ENCODE measurements at regions not wholly inside any gene's neighbourhood (a gene's known extent, or its start where the extent isn't known, plus 50 kb on each side); places are given as distances from the start of the nearest gene placed in this dataset.

- no peak overlapping the region for H3K4me3 ChIP-seq (ENCODE audit: low read depth, low read length)
- no peak for DNase-seq (ENCODE audit: low read depth)
- TF ChIP-seq, protein P1, sequence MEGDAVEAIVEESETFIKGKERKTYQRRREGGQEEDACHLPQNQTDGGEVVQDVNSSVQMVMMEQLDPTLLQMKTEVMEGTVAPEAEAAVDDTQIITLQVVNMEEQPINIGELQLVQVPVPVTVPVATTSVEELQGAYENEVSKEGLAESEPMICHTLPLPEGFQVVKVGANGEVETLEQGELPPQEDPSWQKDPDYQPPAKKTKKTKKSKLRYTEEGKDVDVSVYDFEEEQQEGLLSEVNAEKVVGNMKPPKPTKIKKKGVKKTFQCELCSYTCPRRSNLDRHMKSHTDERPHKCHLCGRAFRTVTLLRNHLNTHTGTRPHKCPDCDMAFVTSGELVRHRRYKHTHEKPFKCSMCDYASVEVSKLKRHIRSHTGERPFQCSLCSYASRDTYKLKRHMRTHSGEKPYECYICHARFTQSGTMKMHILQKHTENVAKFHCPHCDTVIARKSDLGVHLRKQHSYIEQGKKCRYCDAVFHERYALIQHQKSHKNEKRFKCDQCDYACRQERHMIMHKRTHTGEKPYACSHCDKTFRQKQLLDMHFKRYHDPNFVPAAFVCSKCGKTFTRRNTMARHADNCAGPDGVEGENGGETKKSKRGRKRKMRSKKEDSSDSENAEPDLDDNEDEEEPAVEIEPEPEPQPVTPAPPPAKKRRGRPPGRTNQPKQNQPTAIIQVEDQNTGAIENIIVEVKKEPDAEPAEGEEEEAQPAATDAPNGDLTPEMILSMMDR (IDR thresholded peaks at IDR 0.05; ENCODE audit: insufficient read depth, low read length), result no peak
These were observed 74.0 kb upstream of the SMIM23 start for GRCh38 chr5:171711571-171711970.

DNA sequence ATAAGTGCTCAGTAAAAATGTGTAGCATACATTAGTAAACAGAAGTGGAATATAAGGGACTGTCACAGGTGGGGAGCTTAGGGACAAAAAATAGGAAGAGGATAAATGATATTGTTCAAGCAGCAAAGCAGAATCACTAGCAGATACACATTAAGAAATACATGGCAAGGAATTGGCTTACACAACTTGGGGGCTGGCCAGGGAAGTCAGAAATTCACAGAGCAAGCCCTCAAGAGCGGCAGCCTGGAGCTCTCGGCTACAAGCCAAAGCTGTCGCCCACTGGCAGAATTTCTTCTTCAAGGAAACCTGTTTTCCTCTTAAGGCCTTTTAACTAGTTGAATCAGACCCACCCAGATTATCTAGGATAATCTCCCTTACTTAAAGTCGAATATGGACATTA lies 73.0 kb upstream of the SMIM23 start:
- peak; percentile 41 for DNase-seq (ENCODE audit: low read depth)
- TF ChIP-seq, protein P1 (IDR thresholded peaks at IDR 0.05; ENCODE audit: insufficient read depth, low read length), result no peak
- H3K4me3 ChIP-seq (ENCODE audit: low read depth, low read length), result no peak overlapping the region

DNA sequence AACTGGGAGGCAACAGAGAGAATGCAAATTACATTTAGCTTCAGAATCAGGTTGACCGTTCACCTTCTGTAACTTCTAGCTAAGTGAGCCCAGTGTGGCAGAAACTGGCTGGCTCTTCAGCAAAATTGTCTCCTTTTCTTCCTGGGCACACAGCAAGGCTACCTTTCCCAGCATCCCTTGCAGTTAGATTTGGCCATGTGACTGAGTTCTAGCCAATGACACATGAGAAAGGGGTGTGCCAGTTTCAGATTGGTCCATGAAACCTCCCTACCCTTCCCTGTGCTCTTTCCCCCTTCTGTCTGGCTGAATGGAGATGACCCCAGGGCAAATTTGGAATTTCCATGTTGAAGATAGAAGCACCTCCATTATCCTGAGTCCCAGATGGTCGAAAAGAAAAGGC lies 72.5 kb upstream of the SMIM23 start:
- DNase-seq (ENCODE audit: low read depth), result no peak
- H3K4me3 ChIP-seq (ENCODE audit: low read depth, low read length), result no peak overlapping the region
- TF ChIP-seq, protein P1 (IDR thresholded peaks at IDR 0.05; ENCODE audit: insufficient read depth, low read length), result no peak

DNA sequence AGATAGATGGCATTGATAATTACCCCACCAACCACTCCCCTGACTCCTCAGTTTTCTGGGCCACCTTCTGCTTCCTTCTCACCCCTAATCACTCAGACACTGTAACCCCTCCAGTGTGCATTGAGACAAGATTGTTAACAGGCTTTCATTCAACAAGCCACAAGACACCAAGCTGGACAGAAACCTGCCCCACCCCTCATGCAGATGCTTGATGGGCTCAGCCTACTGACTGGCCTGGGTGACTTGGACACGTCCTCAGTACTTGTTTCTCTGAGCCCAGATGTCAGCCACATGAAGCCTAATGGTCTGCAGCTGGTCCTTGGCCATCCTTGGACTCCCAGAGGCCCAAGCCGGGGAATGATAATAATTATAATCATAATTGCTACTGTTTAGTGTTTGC lies 71.4 kb upstream of the SMIM23 start:
- no peak for DNase-seq (ENCODE audit: low read depth)
- TF ChIP-seq, protein P1 (IDR thresholded peaks at IDR 0.05; ENCODE audit: insufficient read depth, low read length), result no peak

GRCh38 chr5:171714851-171715250 lies 70.8 kb upstream of the SMIM23 start:
- H3K4me3 ChIP-seq (ENCODE audit: low read depth, low read length), result no peak overlapping the region
- TF ChIP-seq, protein P1 (IDR thresholded peaks at IDR 0.05; ENCODE audit: insufficient read depth, low read length), result no peak
- DNase-seq (ENCODE audit: low read depth), result no peak

More for the DNA sequence above, 71.4 kb upstream of the SMIM23 start:
- no peak overlapping the region for H3K4me3 ChIP-seq (ENCODE audit: low read depth, low read length)

GRCh38 chr5:171715551-171715950 lies 70.1 kb upstream of the SMIM23 start:
- H3K4me3 ChIP-seq (ENCODE audit: low read depth, low read length), result no peak overlapping the region
- DNase-seq (ENCODE audit: low read depth), result no peak
- TF ChIP-seq, protein P1 (IDR thresholded peaks at IDR 0.05; ENCODE audit: insufficient read depth, low read length), result no peak

DNA sequence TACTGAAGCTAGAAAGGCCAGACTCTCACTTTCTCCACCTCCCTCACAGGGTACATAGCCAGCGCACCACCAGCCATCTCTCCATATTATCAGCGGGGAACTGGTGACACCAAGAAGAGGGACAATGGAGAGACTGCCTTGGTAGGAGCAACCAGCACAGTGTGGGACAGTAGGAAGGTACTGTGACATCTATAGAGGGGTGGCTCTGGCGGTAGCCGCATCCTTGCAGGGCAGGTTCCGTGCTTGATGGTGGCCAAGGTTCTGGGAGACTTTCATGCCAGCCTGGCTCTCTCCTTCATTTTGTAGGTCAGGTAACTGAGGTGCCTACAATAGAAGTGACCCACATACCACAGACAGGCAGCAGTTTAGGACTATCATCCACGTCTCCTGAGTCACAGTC lies 65.5 kb upstream of the SMIM23 start:
- DNase-seq (ENCODE audit: low read depth), result no peak
- no peak overlapping the region for H3K4me3 ChIP-seq (ENCODE audit: low read depth, low read length)
- TF ChIP-seq, protein P1 (IDR thresholded peaks at IDR 0.05; ENCODE audit: insufficient read depth, low read length), result no peak
